HG02623 (cell line): ENCODE measurements at regions not wholly inside any gene's neighbourhood (a gene's known extent, or its start where the extent isn't known, plus 50 kb on each side); places are given as distances from the start of the nearest gene placed in this dataset.
"Not testable (repeated sequence)": the region's sequence is repeated elsewhere in the genome, so short reads cannot be mapped to it uniquely, and the experiment has no call there.

Experiments
- ATAC-seq: cut with Tn5 transposase; IDR thresholded peaks from one replicate; pipeline ENCODE4 v1.9.1; 2021; ENCODE audit warnings: moderate library complexity; ENCODE audit not compliant: unreplicated experiment

- ATAC-seq = no peak
Observed at GRCh38 chr10:34016576-34016975, 682.1 kb upstream of the NRP1 start.

GRCh38 chr10:34015700-34016099, 681.2 kb upstream of the NRP1 start:
- no peak for ATAC-seq

- no peak for ATAC-seq
Observed at GRCh38 chr10:34013235-34013634, 678.8 kb upstream of the NRP1 start.

- ATAC-seq = no peak
Observed at GRCh38 chr10:34010891-34011290, 676.4 kb upstream of the NRP1 start.

GRCh38 chr10:34010228-34010627, 675.8 kb upstream of the NRP1 start:
- ATAC-seq = not testable (repeated sequence)

- ATAC-seq = no peak
Observed at GRCh38 chr10:34008656-34009055, 674.2 kb upstream of the NRP1 start.

GRCh38 chr10:34006471-34006870, 672.0 kb upstream of the NRP1 start:
- ATAC-seq = no peak

GRCh38 chr10:34003561-34003960, 669.1 kb upstream of the NRP1 start:
- ATAC-seq = no peak

- ATAC-seq = no peak
Observed at GRCh38 chr10:34002896-34003295, 668.4 kb upstream of the NRP1 start.

GRCh38 chr10:34001831-34002230, 667.4 kb upstream of the NRP1 start:
- no peak for ATAC-seq

- no peak for ATAC-seq
Observed at GRCh38 chr10:34001087-34001580, 666.7 kb upstream of the NRP1 start.

GRCh38 chr10:33993917-33994316, 659.5 kb upstream of the NRP1 start:
- ATAC-seq = no peak

GRCh38 chr10:33991924-33992323, 657.5 kb upstream of the NRP1 start:
- no peak for ATAC-seq

- ATAC-seq = no peak
Observed at GRCh38 chr10:33986515-33986914, 652.0 kb upstream of the NRP1 start.

- ATAC-seq = no peak
Observed at GRCh38 chr10:33986016-33986415, 651.5 kb upstream of the NRP1 start.

- ATAC-seq = no peak
Observed at GRCh38 chr10:33982995-33983394, 648.5 kb upstream of the NRP1 start.

- ATAC-seq = no peak
Observed at GRCh38 chr10:33981301-33981700, 646.8 kb upstream of the NRP1 start.

GRCh38 chr10:33979195-33979594, 644.7 kb upstream of the NRP1 start:
- no peak for ATAC-seq

GRCh38 chr10:33975481-33975880, 641.0 kb upstream of the NRP1 start:
- no peak for ATAC-seq

GRCh38 chr10:33974976-33975478, 640.6 kb upstream of the NRP1 start:
- ATAC-seq = no peak

- no peak for ATAC-seq
Observed at GRCh38 chr10:33968983-33969382, 634.5 kb upstream of the NRP1 start.

GRCh38 chr10:33967606-33968120, 633.2 kb upstream of the NRP1 start:
- no peak for ATAC-seq

- ATAC-seq = no peak
Observed at GRCh38 chr10:33966946-33967345, 632.5 kb upstream of the NRP1 start.
